ENCODE measurements at regions not wholly inside any gene's neighbourhood (a gene's known extent, or its start where the extent isn't known, plus 50 kb on each side); places are given as distances from the start of the nearest gene placed in this dataset.
"Not testable (repeated sequence)": the region's sequence is repeated elsewhere in the genome, so short reads cannot be mapped to it uniquely, and the experiment has no call there.

GRCh38 chr12:9412459-9412858 lies 195.3 kb downstream of the KLRB1 start:
- not testable (repeated sequence) for DNase-seq

GRCh38 chr12:9411616-9412268 lies 196.0 kb downstream of the KLRB1 start:
- DNase-seq = not testable (repeated sequence)

DNA sequence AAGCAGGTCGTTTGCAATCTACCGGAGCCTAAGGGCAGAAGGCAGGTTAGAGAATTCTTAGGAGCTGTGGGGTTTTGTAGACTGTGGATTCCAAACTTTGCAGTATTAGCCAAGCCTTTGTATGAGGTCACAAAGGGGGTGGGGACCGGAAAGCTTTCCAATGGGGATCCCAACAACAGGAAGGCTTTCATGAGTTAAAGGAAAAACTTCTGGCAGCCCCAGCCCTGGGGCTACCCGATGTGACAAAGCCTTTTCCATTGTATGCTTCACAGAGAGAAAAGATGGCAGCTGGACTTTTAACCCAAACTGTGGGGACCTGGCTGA lies 199.2 kb upstream of the PZP start:
- DNase-seq = not testable (repeated sequence)

DNA sequence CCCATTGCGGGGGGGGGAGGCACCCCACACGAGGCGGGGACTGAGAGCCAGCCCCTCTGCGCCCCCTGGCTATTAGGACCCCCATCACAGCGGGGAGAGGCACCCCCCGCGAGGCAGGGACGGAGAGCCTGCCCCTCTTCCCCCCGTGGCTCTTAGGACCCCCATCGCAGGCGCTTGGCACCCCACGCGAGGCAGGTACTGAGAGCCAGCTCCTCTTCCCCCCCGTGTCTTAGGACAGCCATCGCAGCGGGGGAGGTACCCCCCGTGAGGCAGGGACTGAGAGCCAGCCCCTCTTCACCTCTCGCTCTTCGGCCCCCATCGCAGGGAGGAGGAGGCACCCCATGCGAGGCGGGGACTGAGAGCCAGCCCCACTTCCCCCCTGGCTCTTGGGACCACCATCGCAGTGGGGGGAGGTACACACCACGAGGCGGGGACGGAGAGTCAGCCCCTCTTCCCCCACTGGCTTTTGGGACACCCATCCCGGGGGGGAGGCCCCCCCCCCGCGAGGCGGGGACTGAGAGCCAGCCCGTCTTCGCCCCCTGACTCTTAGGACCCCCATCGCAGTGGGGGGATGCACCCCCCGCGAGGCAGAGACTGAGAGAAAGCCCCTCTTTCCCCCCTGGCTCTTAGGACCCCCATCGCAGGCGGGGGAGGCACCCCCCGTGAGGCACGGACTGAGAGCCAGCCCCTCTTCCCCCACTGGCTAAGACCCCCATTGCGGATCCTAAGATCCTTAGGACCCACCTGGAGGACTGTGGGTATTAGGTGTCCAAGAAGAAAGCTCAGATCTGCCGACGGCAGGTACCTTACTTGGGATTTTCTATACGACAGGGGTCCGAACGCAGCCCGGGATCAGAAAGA lies 198.6 kb upstream of the PZP start:
- no peak for DNase-seq

DNA sequence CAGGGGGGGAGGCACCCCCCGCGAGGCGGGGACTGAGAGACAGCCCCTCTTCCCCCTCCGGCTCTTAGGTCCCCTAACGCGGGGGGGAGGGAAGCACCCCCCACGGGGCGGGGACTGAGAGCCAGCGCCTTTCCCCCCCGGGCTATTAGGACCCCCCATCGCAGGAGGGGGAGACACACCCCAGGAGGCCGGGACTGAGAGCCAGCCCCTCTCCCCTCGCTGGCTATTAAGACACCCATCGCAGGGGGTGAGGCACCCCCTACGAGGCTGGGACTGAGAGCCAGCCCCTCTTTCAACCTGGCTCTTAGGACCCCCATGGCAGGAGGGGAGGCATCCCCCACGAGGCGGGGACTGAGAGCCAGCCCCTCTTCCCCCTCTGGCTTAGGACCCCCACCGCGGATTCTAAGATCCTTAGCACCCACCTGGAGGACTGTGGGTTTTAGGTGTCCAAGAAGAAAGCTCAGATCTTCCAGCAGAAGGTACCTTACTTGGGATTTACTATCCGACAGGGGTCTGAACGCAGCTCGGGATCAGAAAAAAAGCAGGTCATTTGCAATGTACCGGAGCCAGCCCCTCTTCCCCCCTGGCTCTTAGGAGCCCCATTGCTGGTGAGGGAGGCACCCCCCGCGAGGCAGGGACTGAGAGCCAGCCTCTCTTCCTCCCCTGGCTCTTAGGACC lies 197.8 kb upstream of the PZP start:
- DNase-seq = no peak

DNA sequence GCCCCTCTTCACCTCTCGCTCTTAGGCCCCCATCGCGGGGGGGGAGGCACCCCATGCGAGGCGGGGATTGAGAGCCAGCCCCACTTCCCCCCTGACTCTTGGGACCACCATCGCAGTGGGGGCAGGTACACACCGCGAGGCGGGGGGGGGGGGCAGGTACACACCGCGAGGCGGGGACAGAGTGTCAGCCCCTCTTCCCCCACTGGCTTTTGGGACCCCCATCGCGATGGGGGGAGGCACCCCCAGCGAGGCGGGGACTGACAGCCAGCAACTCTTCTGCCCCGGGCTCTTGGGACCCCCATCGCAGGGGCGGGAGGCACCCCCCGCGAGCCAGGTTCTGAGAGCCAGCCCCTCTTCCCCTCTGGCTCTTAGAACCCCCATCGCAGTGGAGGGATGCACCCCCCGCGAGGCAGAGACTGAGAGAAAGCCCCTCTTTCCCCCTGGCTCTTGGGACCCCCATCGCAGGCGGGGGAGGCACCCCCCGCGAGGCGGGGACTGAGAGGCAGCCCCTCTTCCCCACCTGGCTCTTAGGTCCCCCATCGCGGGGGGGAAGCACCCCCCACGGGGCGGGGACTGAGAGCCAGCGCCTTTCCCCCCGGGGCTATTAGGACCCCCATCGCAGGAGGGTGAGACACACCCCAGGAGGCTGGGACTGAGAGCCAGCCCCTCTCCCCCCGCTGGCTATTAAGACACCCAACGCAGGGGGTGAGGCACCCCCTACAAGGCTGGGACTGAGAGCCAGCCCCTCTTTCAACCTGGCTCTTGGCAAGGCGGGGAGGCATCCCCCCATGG lies 196.5 kb upstream of the PZP start:
- DNase-seq = peak in 6 of 51 donors; percentile 3 to 23 (median 12)

DNA sequence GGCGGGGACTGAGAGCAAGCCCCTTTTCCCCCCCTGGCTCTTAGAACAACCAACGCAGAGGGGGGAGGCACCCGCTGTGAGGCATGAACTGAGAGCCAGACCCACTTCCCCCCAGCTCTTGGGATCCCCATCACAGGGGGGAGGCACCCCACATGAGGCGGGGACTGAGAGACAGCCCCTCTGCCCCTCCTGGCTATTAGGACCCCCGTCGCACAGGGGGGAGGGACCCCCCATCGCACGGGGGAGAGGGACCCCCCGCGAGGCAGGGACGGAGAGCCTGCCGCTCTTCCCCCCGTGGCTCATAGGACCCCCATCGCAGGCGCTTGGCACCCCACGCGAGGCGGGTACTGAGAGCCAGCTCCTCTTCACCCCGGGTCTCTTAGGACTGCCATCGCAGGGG lies 195.8 kb upstream of the PZP start:
- no peak for DNase-seq

- DNase-seq = not testable (repeated sequence)
Measured at GRCh38 chr12:9402432-9403040, 194.3 kb upstream of the PZP start.

GRCh38 chr12:9396367-9396766 lies 188.2 kb upstream of the PZP start:
- not testable (repeated sequence) for DNase-seq

GRCh38 chr12:9395220-9395619 lies 187.0 kb upstream of the PZP start:
- DNase-seq = not testable (repeated sequence)

GRCh38 chr12:9392842-9393241 lies 184.6 kb upstream of the PZP start:
- DNase-seq = no peak

GRCh38 chr12:9391815-9392214 lies 183.6 kb upstream of the PZP start:
- DNase-seq = no peak

DNA sequence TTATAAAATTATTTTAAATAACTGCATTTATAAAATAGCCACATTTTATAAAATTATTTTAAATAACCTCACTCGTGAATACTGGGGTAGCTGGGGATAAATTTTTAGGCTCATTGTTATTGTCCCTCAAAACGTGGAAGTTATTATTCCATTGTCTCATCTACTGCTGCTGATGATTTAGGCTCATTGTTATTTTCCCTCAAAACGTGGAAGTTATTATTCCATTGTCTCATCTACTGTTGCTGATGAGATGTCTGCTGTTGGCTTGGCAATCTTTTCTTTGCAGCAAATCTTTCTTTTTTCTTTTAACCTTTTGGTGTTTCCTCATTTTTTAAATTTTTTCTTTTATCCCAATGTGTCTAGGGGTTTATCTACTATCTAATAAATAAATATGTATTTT lies 182.6 kb upstream of the PZP start:
- no peak for DNase-seq

GRCh38 chr12:9389796-9390195 lies 181.6 kb upstream of the PZP start:
- DNase-seq = no peak

- DNase-seq = no peak
Measured at GRCh38 chr12:9388379-9388778, 180.2 kb upstream of the PZP start.

DNA sequence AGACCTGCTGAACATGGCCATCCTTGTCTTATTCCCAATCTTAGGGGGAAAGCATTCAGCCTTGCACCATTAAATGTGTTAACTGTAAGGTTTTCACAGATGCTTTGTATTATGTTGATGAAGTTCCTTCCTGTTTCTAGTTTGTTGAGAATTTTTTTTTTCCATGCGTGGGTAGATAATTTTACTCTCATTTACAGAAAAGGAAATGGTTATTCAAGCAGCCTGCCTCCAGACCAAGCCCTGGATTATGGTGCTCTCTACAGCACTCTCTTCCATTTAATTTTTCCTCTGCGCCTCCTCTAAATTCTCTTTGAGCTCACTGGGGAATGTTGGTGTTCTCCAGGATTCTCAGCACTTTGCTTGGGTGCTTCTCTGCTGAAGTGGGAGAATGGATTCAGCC lies 179.3 kb upstream of the PZP start:
- DNase-seq = no peak

- no peak for DNase-seq
Measured at GRCh38 chr12:9383585-9383984, 175.4 kb upstream of the PZP start.

DNA sequence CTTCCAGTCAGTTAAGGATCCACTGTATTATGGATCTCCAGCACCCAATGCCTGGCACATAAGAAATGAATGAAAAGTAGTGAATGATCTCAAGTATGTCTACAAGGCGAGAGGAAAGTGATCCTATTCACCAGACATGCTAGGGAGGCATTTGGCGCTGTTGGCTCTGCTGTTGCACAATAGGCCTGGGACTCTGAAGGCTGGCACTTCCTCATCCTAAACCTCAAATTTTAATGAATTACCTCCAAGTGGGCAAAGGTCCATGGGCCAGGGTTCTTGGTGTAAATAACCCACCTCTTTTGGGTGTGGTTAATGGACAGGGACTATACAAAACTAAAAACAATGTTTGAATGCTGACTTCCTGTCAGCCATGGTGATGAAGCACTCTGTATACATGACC lies 173.4 kb upstream of the PZP start:
- no peak for DNase-seq

GRCh38 chr12:9380650-9381049 lies 172.5 kb upstream of the PZP start:
- DNase-seq = no peak

GRCh38 chr12:9379023-9379742 lies 171.0 kb upstream of the PZP start:
- DNase-seq = no peak

DNA sequence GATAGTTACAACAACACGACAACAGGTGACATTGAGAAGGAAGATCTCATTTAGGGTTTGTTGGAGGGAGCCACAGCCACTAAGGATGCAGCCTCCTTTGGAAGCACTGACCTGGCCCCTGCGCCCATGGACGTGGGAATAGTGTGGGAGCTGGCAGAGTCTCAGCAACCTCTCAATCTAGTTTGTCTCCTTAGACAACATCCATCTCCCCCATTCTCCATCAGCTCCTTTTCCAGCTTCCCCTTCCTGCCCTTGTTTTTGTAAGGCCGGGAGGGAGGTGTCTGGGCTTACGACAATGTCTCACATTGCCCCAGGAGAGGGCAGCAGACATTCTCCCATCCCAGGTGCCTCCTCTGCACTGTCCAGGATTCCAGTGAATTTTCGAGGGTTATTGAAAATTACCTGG lies 170.2 kb upstream of the PZP start:
- DNase-seq = no peak
